MM.1S (cell line): ENCODE measurements at regions not wholly inside any gene's neighbourhood (a gene's known extent, or its start where the extent isn't known, plus 50 kb on each side); places are given as distances from the start of the nearest gene placed in this dataset.
"Not testable (repeated sequence)": the region's sequence is repeated elsewhere in the genome, so short reads cannot be mapped to it uniquely, and the experiment has no call there.

Source experiments
- DNase-seq: peaks from one replicate; pipeline ENCODE4 v3.0.0-alpha.2; 2015
- H2AFZ ChIP-seq: fragments of 300-600 bp; sonication (generic); 2 replicates; pipeline ENCODE4 v1.6.0; 2016; ENCODE audit warnings: antibody characterized with exemption, low read length
- H3F3A ChIP-seq: fragments of 300-600 bp; sonication (generic); 2 replicates; pipeline ENCODE4 v1.6.1; 2016; ENCODE audit warnings: mild to moderate bottlenecking, antibody characterized with exemption, low read length, moderate library complexity, mixed read lengths; ENCODE audit not compliant: insufficient read depth
- H3K27ac ChIP-seq: fragments of 300-600 bp; sonication (generic); 2 replicates; pipeline ENCODE4 v1.5.1; 2016; ENCODE audit warnings: mild to moderate bottlenecking, low read length
- H3K27me3 ChIP-seq: fragments of 300-600 bp; sonication (generic); replicated peaks from 2 replicates; pipeline ENCODE4 v1.6.0; 2016; ENCODE audit warnings: low read length; ENCODE audit not compliant: insufficient read depth
- H3K36me3 ChIP-seq: fragments of 300-600 bp; sonication (generic); replicated peaks from 2 replicates; pipeline ENCODE4 v1.6.1; 2016; ENCODE audit warnings: mild to moderate bottlenecking, low read length, mixed read lengths; ENCODE audit not compliant: insufficient read depth
- H3K4me1 ChIP-seq: fragments of 300-600 bp; sonication (generic); 2 replicates; pipeline ENCODE4 v1.6.1; 2016; ENCODE audit warnings: low read length, mixed read lengths
- H3K4me2 ChIP-seq: fragments of 300-600 bp; sonication (generic); 2 replicates; pipeline ENCODE4 v1.6.0; 2016; ENCODE audit warnings: low read depth, low read length
- H3K4me3 ChIP-seq: fragments of 300-600 bp; sonication (generic); 2 replicates; pipeline ENCODE4 v1.5.1; 2016; ENCODE audit warnings: low read length, mixed read lengths
- H3K79me2 ChIP-seq: fragments of 300-600 bp; sonication (generic); 2 replicates; pipeline ENCODE4 v1.6.1; 2016; ENCODE audit warnings: mixed run types, low read length, mixed read lengths
- H3K9ac ChIP-seq: fragments of 300-600 bp; sonication (generic); 2 replicates; pipeline ENCODE4 v1.6.1; 2016; ENCODE audit warnings: low read length, mixed read lengths
- H3K9me2 ChIP-seq: fragments of 300-600 bp; sonication (generic); replicated peaks from 2 replicates; pipeline ENCODE4 v1.6.1; 2016; ENCODE audit warnings: mild to moderate bottlenecking, low read length, mixed read lengths; ENCODE audit not compliant: insufficient read depth
- H3K9me3 ChIP-seq: fragments of 300-600 bp; sonication (generic); replicated peaks from 2 replicates; pipeline ENCODE4 v1.6.1; 2016; ENCODE audit warnings: mild to moderate bottlenecking, low read length, mixed read lengths; ENCODE audit not compliant: insufficient read depth
- H4K20me1 ChIP-seq: fragments of 300-600 bp; sonication (generic); 2 replicates; pipeline ENCODE4 v1.6.1; 2016; ENCODE audit warnings: mild to moderate bottlenecking, low read length, moderate library complexity, mixed read lengths; ENCODE audit not compliant: insufficient read depth
- CTCF ChIP-seq: fragments of 300-600 bp; sonication (generic); IDR thresholded peaks from 2 replicates; pipeline ENCODE4 v1.5.1; 2016; ENCODE audit warnings: antibody characterized with exemption, low read length, mixed read lengths
- EZH2 ChIP-seq: fragments of 300-600 bp; sonication (generic); optimal IDR thresholded peaks from 2 replicates; pipeline ENCODE3; 2017; ENCODE audit warnings: low read depth, mild to moderate bottlenecking, antibody characterized with exemption, low read length, mixed read lengths
- EZH2phosphoT487 ChIP-seq: fragments of 300-600 bp; sonication (generic); IDR thresholded peaks from 2 replicates; pipeline ENCODE4 v1.6.1; 2018; ENCODE audit warnings: antibody characterized with exemption, low read length

GRCh38 chr14:43706900-43707299 lies 800.2 kb downstream of the FSCB start:
- TF ChIP-seq EZH2 (no peak), CTCF (no peak), EZH2phosphoT487 (no peak)
- H3K9me3 ChIP-seq: no peaks in the 10 kb centered on the region
- H3K4me1 ChIP-seq: no peaks in the 10 kb centered on the region
- H3K79me2 ChIP-seq: no peaks in the 10 kb centered on the region
- H3K9ac ChIP-seq: no peak overlapping the region
- H2AFZ ChIP-seq: no peak overlapping the region
- H3K27me3 ChIP-seq: no peaks in the 10 kb centered on the region
- no peak overlapping the region for H3K4me2 ChIP-seq
- no peaks in the 10 kb centered on the region for H3F3A ChIP-seq
- no peaks in the 10 kb centered on the region for H3K36me3 ChIP-seq
- H3K9me2 ChIP-seq: no peaks in the 10 kb centered on the region
- H3K27ac ChIP-seq: no peak overlapping the region
- no peaks in the 10 kb centered on the region for H4K20me1 ChIP-seq
- no peak for DNase-seq
- no peak overlapping the region for H3K4me3 ChIP-seq

- not testable (repeated sequence) for H3K9ac ChIP-seq, H3K27ac ChIP-seq
Observed at GRCh38 chr14:43698561-43699284, 808.4 kb downstream of the FSCB start.

GRCh38 chr14:43697003-43697402 lies 810.1 kb downstream of the FSCB start:
- H3K4me2 ChIP-seq: no peak overlapping the region
- H3F3A ChIP-seq: no peaks in the 10 kb centered on the region
- no peaks in the 10 kb centered on the region for H3K9me3 ChIP-seq
- no peak overlapping the region for H3K9ac ChIP-seq
- H2AFZ ChIP-seq: no peak overlapping the region
- DNase-seq: no peak
- H3K27me3 ChIP-seq: no peaks in the 10 kb centered on the region
- no peak overlapping the region for H3K27ac ChIP-seq
- H3K9me2 ChIP-seq: no peaks in the 10 kb centered on the region
- no peaks in the 10 kb centered on the region for H3K79me2 ChIP-seq
- peaks cover 10% of the 10 kb centered on the region; the same call in 1 of the 2 replicates for H3K4me1 ChIP-seq
- TF ChIP-seq CTCF: no peak
- no peak for TF ChIP-seq EZH2phosphoT487
- TF ChIP-seq EZH2: no peak
- H3K36me3 ChIP-seq: no peaks in the 10 kb centered on the region
- no peak overlapping the region for H3K4me3 ChIP-seq
- no peaks in the 10 kb centered on the region for H4K20me1 ChIP-seq

More at GRCh38 chr14:43698561-43699284, 808.4 kb downstream of the FSCB start:
- not testable (repeated sequence) for H3K4me3 ChIP-seq, H3K4me2 ChIP-seq, H3K9me2 ChIP-seq, DNase-seq, H3F3A ChIP-seq, H3K79me2 ChIP-seq, H3K9me3 ChIP-seq, H4K20me1 ChIP-seq, H3K4me1 ChIP-seq, H3K27me3 ChIP-seq, H3K36me3 ChIP-seq, H2AFZ ChIP-seq

GRCh38 chr14:43692706-43693105 lies 814.4 kb downstream of the FSCB start:
- Histone ChIP-seq H3K27me3 (no peaks in the 10 kb centered on the region), H3K9me3 (no peaks in the 10 kb centered on the region), H3K36me3 (no peaks in the 10 kb centered on the region), H3K27ac (no peak overlapping the region), H3K4me3 (no peak overlapping the region), H3F3A (no peaks in the 10 kb centered on the region), H3K4me1 (peaks cover 11% of the 10 kb centered on the region; the same call in 1 of the 2 replicates), H3K4me2 (no peak overlapping the region), H2AFZ (no peak overlapping the region), H3K79me2 (no peaks in the 10 kb centered on the region), H3K9ac (no peak overlapping the region), H4K20me1 (no peaks in the 10 kb centered on the region), H3K9me2 (no peaks in the 10 kb centered on the region)
- DNase-seq: peak; percentile 73
- TF ChIP-seq CTCF: no peak
- TF ChIP-seq EZH2phosphoT487: no peak
- TF ChIP-seq EZH2: no peak
